ENCODE measurements at regions not wholly inside any gene's neighbourhood (a gene's known extent, or its start where the extent isn't known, plus 50 kb on each side); places are given as distances from the start of the nearest gene placed in this dataset.

GRCh38 chr15:58267051-58267450 is 128.9 kb downstream of the AQP9 start:
- intact Hi-C loops (cut with micrococcal nuclease), result no loop called here
- no peak for DNase-seq (ENCODE audit: low read depth, low spot score)
- no TSS peak for BruUV-seq (replicated peaks)
- no peak overlapping the region for H3K4me2 ChIP-seq (ENCODE audit: low read length)
- H3K9ac ChIP-seq (ENCODE audit: low read length), result no peak overlapping the region
- no peak for ATAC-seq
- H3K4me3 ChIP-seq (replicated peaks in 1 of 2; ENCODE audit: low read depth in 1 of 2, low read length in 2 of 2), result no peak overlapping the region
- H3K27ac ChIP-seq (ENCODE audit: low read depth, low read length), result no peak overlapping the region
- peaks cover 6% of the 10 kb centered on the region in 2 experiments; a peak in 2 of 4 replicates for H3K9me3 ChIP-seq (ENCODE audit: control insufficient read depth in 1 of 2, insufficient read depth in 1 of 2, low read depth in 1 of 2, low read length in 2 of 2)
- ChIA-PET POLR2A (no interaction called here), CTCF (no interaction called here), RAD21 (ENCODE audit: low non-redundant PET in 1 of 2, low total read pairs in 2 of 2, uncharacterized antibody in 2 of 2, unreplicated experiment in 2 of 2) (no interaction called here)
- no peaks in the 10 kb centered on the region for H3K36me3 ChIP-seq (ENCODE audit: control insufficient read depth in 1 of 2, insufficient read depth in 2 of 2, low read length in 2 of 2)
- no peak overlapping the region for H2AFZ ChIP-seq (ENCODE audit: low read depth, low read length, poor library complexity, severe bottlenecking)
- H3K9me2 ChIP-seq (ENCODE audit: insufficient read depth), result no peaks in the 10 kb centered on the region
- no peaks in the 10 kb centered on the region for H3K27me3 ChIP-seq (ENCODE audit: insufficient read depth, low read length)
- no peaks in the 10 kb centered on the region for H3K4me1 ChIP-seq (ENCODE audit: control insufficient read depth in 1 of 2, insufficient read depth in 2 of 2, low read length in 2 of 2)
- TF ChIP-seq ZNF274 (IDR thresholded peaks at IDR 0.05; ENCODE audit: low read depth, low read length) (no peak), CTCF (IDR thresholded peaks at IDR 0.05 in 2 of 3, conservative IDR thresholded peaks at IDR 0.05 in 1 of 3; ENCODE audit: borderline replicate concordance in 1 of 3, insufficient read depth in 1 of 3, low read depth in 2 of 3, low read length in 2 of 3) (no peak), SRF (IDR thresholded peaks at IDR 0.05; ENCODE audit: low read depth) (no peak), JUND (IDR thresholded peaks at IDR 0.05) (no peak), ELF1 (IDR thresholded peaks at IDR 0.05; ENCODE audit: borderline replicate concordance, low read depth) (no peak), EZH2 (IDR thresholded peaks at IDR 0.05) (no peak), POLR2A (IDR thresholded peaks at IDR 0.05; ENCODE audit: borderline replicate concordance, extremely low read depth, insufficient read depth, insufficient read length) (no peak), EGR1 (IDR thresholded peaks at IDR 0.05; ENCODE audit: low read depth) (no peak), POLR2AphosphoS5 (IDR thresholded peaks at IDR 0.05; ENCODE audit: low read depth, low read length) (no peak), CBX3 (IDR thresholded peaks at IDR 0.05; ENCODE audit: low read depth) (no peak), CEBPB (IDR thresholded peaks at IDR 0.05; ENCODE audit: low read depth) (no peak)
- TF ChIP-seq, protein P1, sequence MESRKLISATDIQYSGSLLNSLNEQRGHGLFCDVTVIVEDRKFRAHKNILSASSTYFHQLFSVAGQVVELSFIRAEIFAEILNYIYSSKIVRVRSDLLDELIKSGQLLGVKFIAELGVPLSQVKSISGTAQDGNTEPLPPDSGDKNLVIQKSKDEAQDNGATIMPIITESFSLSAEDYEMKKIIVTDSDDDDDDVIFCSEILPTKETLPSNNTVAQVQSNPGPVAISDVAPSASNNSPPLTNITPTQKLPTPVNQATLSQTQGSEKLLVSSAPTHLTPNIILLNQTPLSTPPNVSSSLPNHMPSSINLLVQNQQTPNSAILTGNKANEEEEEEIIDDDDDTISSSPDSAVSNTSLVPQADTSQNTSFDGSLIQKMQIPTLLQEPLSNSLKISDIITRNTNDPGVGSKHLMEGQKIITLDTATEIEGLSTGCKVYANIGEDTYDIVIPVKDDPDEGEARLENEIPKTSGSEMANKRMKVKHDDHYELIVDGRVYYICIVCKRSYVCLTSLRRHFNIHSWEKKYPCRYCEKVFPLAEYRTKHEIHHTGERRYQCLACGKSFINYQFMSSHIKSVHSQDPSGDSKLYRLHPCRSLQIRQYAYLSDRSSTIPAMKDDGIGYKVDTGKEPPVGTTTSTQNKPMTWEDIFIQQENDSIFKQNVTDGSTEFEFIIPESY (IDR thresholded peaks at IDR 0.05; ENCODE audit: extremely low read depth, insufficient replicate concordance, low read length), result no peak
- TF ChIP-seq, protein P2, sequence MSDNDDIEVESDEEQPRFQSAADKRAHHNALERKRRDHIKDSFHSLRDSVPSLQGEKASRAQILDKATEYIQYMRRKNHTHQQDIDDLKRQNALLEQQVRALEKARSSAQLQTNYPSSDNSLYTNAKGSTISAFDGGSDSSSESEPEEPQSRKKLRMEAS (IDR thresholded peaks at IDR 0.05), result no peak
- TF ChIP-seq, protein P3, sequence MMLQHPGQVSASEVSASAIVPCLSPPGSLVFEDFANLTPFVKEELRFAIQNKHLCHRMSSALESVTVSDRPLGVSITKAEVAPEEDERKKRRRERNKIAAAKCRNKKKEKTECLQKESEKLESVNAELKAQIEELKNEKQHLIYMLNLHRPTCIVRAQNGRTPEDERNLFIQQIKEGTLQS (IDR thresholded peaks at IDR 0.05), result no peak
- no peaks in the 10 kb centered on the region for H4K20me1 ChIP-seq (ENCODE audit: insufficient read depth)
- H3K79me2 ChIP-seq (ENCODE audit: insufficient read depth, low read length), result no peaks in the 10 kb centered on the region

Data from HCT116 (cell line).